PC-3 (cell line): ENCODE measurements at regions not wholly inside any gene's neighbourhood (a gene's known extent, or its start where the extent isn't known, plus 50 kb on each side); places are given as distances from the start of the nearest gene placed in this dataset.

Source experiments
- ATAC-seq: fragments of 200-7000 bp; cut with Tn5 transposase; 2 replicates; pipeline ENCODE4 v1.9.1; 2020; ENCODE audit warnings: mild to moderate bottlenecking, moderate library complexity
- BruUV-seq: library from RNA; stranded (reverse); fragments of 400-500 nt; replicated peaks from 2 replicates; lab custom pipeline; 2021; lab: Mats Ljungman, UMichigan
- CTCF ChIA-PET: fragments of 300-600 bp; sonication (Branson Sonifier 250); formaldehyde crosslinking; loops from one replicate; lab custom pipeline; 2022; ENCODE audit warnings: antibody characterized with exemption; lab: Charles Lee
- POLR2A ChIA-PET: fragments of 300-600 bp; sonication (Branson Sonifier 250); formaldehyde crosslinking; loops from one replicate; lab custom pipeline; 2022; ENCODE audit warnings: antibody characterized with exemption; ENCODE audit not compliant: unreplicated experiment; lab: Charles Lee
- DNase-seq: peaks from one replicate; pipeline ENCODE4 v3.0.0-alpha.2; 2015
- H2AFZ ChIP-seq: fragments of 300-600 bp; sonication (generic); 2 replicates; pipeline ENCODE4 v1.6.0; 2016; ENCODE audit warnings: antibody characterized with exemption, low read length
- H3F3A ChIP-seq: fragments of 300-600 bp; sonication (generic); one replicate; pipeline ENCODE4 v1.6.0; 2017; ENCODE audit warnings: antibody characterized with exemption, low read length, control low read depth, mild to moderate bottlenecking; ENCODE audit not compliant: unreplicated experiment
- H3K27ac ChIP-seq: fragments of 300-600 bp; sonication (generic); 2 replicates; pipeline ENCODE4 v1.5.1; 2016; ENCODE audit warnings: mild to moderate bottlenecking, low read length
- H3K27me3 ChIP-seq: fragments of 300-600 bp; sonication (generic); 2 replicates; pipeline ENCODE4 v1.6.1; 2016; ENCODE audit warnings: low read length, mixed read lengths
- H3K36me3 ChIP-seq: fragments of 300-600 bp; sonication (generic); 2 replicates; pipeline ENCODE4 v1.6.1; 2016; ENCODE audit warnings: low read depth, mixed run types, low read length, mixed read lengths
- H3K4me1 ChIP-seq: fragments of 300-600 bp; sonication (generic); 2 replicates; pipeline ENCODE4 v1.5.1; 2016; ENCODE audit warnings: low read length; ENCODE audit not compliant: insufficient read depth
- H3K4me2 ChIP-seq: fragments of 300-600 bp; sonication (generic); 2 replicates; pipeline ENCODE4 v1.6.0; 2016; ENCODE audit warnings: low read length
- H3K4me3 ChIP-seq: fragments of 300-600 bp; sonication (generic); 2 replicates; pipeline ENCODE4 v1.5.1; 2016; ENCODE audit warnings: mild to moderate bottlenecking, low read length, mixed read lengths
- H3K79me2 ChIP-seq: fragments of 300-600 bp; sonication (generic); 2 replicates; pipeline ENCODE4 v1.6.1; 2017; ENCODE audit warnings: low read length, mixed read lengths
- H3K9ac ChIP-seq: fragments of 300-600 bp; sonication (generic); 2 replicates; pipeline ENCODE4 v1.6.0; 2016; ENCODE audit warnings: mild to moderate bottlenecking, low read length
- H3K9me2 ChIP-seq: fragments of 300-600 bp; sonication (generic); replicated peaks from 2 replicates; pipeline ENCODE4 v1.6.1; 2016; ENCODE audit warnings: mixed run types, low read length, mixed read lengths
- H3K9me3 ChIP-seq: fragments of 300-600 bp; sonication (generic); 2 replicates; pipeline ENCODE4 v1.6.1; 2016; ENCODE audit warnings: low read length, mixed read lengths
- H4K20me1 ChIP-seq: fragments of 300-600 bp; sonication (generic); 2 replicates; pipeline ENCODE4 v1.6.1; 2016; ENCODE audit warnings: low read length, mixed read lengths
- EZH2 ChIP-seq: fragments of 300-600 bp; sonication (generic); IDR thresholded peaks from one replicate; pipeline ENCODE4 v1.6.1; 2017; ENCODE audit warnings: antibody characterized with exemption, mild to moderate bottlenecking, low read length; ENCODE audit not compliant: unreplicated experiment
- EZH2phosphoT487 ChIP-seq: fragments of 300-600 bp; sonication (generic); IDR thresholded peaks from 2 replicates; pipeline ENCODE4 v1.6.1; 2018; ENCODE audit warnings: mild to moderate bottlenecking, antibody characterized with exemption, low read length, borderline replicate concordance
- intact Hi-C: fragments of 100-400 bp; cut with micrococcal nuclease; formaldehyde crosslinking; loops from 2 replicates; pipeline ENCODE4 v1.9.0; 2023
- TF ChIP-seq, protein P1 (sequence below): fragments of 300-600 bp; sonication (generic); conservative IDR thresholded peaks from 2 replicates; pipeline ENCODE4 v1.5.1; 2017; ENCODE audit warnings: antibody characterized with exemption, low read depth, mild to moderate bottlenecking, low read length

GRCh38 chr18:2430191-2430590, 141.1 kb downstream of the METTL4 start:
- Histone ChIP-seq H3K9me2 (no peaks in the 10 kb centered on the region), H3F3A (no peaks in the 10 kb centered on the region), H3K4me1 (no peaks in the 10 kb centered on the region), H3K9me3 (no peaks in the 10 kb centered on the region), H3K27ac (no peak overlapping the region), H3K9ac (no peak overlapping the region), H4K20me1 (no peaks in the 10 kb centered on the region), H2AFZ (no peak overlapping the region), H3K4me2 (no peak overlapping the region), H3K79me2 (no peaks in the 10 kb centered on the region), H3K27me3 (no peaks in the 10 kb centered on the region), H3K4me3 (no peak overlapping the region), H3K36me3 (no peaks in the 10 kb centered on the region)
- TF ChIP-seq EZH2phosphoT487 (no peak), EZH2 (no peak)
- TF ChIP-seq, protein P1, sequence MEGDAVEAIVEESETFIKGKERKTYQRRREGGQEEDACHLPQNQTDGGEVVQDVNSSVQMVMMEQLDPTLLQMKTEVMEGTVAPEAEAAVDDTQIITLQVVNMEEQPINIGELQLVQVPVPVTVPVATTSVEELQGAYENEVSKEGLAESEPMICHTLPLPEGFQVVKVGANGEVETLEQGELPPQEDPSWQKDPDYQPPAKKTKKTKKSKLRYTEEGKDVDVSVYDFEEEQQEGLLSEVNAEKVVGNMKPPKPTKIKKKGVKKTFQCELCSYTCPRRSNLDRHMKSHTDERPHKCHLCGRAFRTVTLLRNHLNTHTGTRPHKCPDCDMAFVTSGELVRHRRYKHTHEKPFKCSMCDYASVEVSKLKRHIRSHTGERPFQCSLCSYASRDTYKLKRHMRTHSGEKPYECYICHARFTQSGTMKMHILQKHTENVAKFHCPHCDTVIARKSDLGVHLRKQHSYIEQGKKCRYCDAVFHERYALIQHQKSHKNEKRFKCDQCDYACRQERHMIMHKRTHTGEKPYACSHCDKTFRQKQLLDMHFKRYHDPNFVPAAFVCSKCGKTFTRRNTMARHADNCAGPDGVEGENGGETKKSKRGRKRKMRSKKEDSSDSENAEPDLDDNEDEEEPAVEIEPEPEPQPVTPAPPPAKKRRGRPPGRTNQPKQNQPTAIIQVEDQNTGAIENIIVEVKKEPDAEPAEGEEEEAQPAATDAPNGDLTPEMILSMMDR, result no peak
- intact Hi-C loops, result no loop called here
- ATAC-seq (no peak), DNase-seq (no peak)
- BruUV-seq, result no TSS peak
- POLR2A ChIA-PET, result no interaction called here
- CTCF ChIA-PET, result no interaction called here

- no peaks in the 10 kb centered on the region for H3F3A ChIP-seq
- DNase-seq (no peak), ATAC-seq (no peak)
- H3K9me2 ChIP-seq, result no peaks in the 10 kb centered on the region
- CTCF ChIA-PET, result no interaction called here
- no peak overlapping the region for H3K27ac ChIP-seq
- no peaks in the 10 kb centered on the region for H4K20me1 ChIP-seq
- H2AFZ ChIP-seq, result no peak overlapping the region
- H3K9me3 ChIP-seq, result no peaks in the 10 kb centered on the region
- no peaks in the 10 kb centered on the region for H3K4me1 ChIP-seq
- intact Hi-C loops, result no loop called here
- no peaks in the 10 kb centered on the region for H3K36me3 ChIP-seq
- no peak overlapping the region for H3K4me3 ChIP-seq
- H3K9ac ChIP-seq, result no peak overlapping the region
- no peak overlapping the region for H3K4me2 ChIP-seq
- BruUV-seq, result no TSS peak
- H3K27me3 ChIP-seq, result no peaks in the 10 kb centered on the region
- TF ChIP-seq EZH2phosphoT487 (no peak), EZH2 (no peak)
- TF ChIP-seq, protein P1, result no peak
- H3K79me2 ChIP-seq, result no peaks in the 10 kb centered on the region
- POLR2A ChIA-PET, result no interaction called here
Observed at GRCh38 chr18:2431806-2432205, 139.5 kb downstream of the METTL4 start.

DNA sequence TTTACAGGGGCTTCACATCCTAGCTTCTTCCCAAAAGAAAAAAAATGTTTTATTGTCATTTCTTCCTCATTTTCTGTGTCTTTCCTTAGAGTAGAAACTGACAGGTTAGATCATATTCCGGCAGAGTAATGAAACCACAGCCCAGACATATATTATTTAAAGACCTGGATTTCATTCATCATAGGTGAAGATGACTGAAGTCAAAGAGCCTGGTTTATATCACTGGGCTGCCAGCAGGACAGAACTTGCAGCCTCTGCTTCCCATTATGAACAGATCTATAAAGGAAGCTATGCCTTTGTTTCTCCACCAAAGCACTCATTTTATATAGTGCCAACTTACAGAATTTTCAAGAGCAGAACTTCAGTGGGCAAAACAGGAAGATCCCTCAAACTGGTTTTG, 137.9 kb downstream of the METTL4 start:
- H3K27ac ChIP-seq, result no peak overlapping the region
- H3K9me3 ChIP-seq, result no peaks in the 10 kb centered on the region
- DNase-seq (no peak), ATAC-seq (no peak)
- no peaks in the 10 kb centered on the region for H3K4me1 ChIP-seq
- no peak overlapping the region for H3K4me3 ChIP-seq
- intact Hi-C loops, result no loop called here
- H3K9ac ChIP-seq, result no peak overlapping the region
- no TSS peak for BruUV-seq
- H2AFZ ChIP-seq, result no peak overlapping the region
- H3K9me2 ChIP-seq, result no peaks in the 10 kb centered on the region
- no peaks in the 10 kb centered on the region for H3F3A ChIP-seq
- H3K4me2 ChIP-seq, result no peak overlapping the region
- H4K20me1 ChIP-seq, result no peaks in the 10 kb centered on the region
- ChIA-PET POLR2A (no interaction called here), CTCF (no interaction called here)
- no peaks in the 10 kb centered on the region for H3K27me3 ChIP-seq
- no peaks in the 10 kb centered on the region for H3K36me3 ChIP-seq
- TF ChIP-seq, protein P1, result no peak
- TF ChIP-seq EZH2, result no peak
- no peak for TF ChIP-seq EZH2phosphoT487
- H3K79me2 ChIP-seq, result no peaks in the 10 kb centered on the region
